HEK293 (cell line): ENCODE measurements at regions not wholly inside any gene's neighbourhood (a gene's known extent, or its start where the extent isn't known, plus 50 kb on each side); places are given as distances from the start of the nearest gene placed in this dataset.

Experiments
- CTCF ChIP-seq: fragments of 450-650 bp; formaldehyde crosslinking; IDR thresholded peaks from 2 replicates; pipeline ENCODE4 v1.5.1; 2016; ENCODE audit warnings: missing biosample characterization, missing genetic modification characterization
- HIC1 ChIP-seq: fragments of 450-650 bp; formaldehyde crosslinking; IDR thresholded peaks from 2 replicates; pipeline ENCODE4 v1.5.1; 2016; ENCODE audit warnings: missing biosample characterization, missing genetic modification characterization
- REPIN1 ChIP-seq: fragments of 450-650 bp; formaldehyde crosslinking; IDR thresholded peaks from 2 replicates; pipeline ENCODE4 v1.5.1; 2017; ENCODE audit warnings: missing biosample characterization, missing genetic modification characterization, low read depth
- YY1 ChIP-seq: fragments of 450-650 bp; formaldehyde crosslinking; IDR thresholded peaks from 2 replicates; pipeline ENCODE4 v1.5.1; 2018; ENCODE audit warnings: missing biosample characterization, missing genetic modification characterization
- ZNF274 ChIP-seq, 2 experiments: fragments of 200-500 bp in 1 of 2; fragments of 450-650 bp in 1 of 2; sonication (Bioruptor generic) in 1 of 2; formaldehyde crosslinking in 1 of 2; IDR thresholded peaks; 2 replicates each; pipeline versions ENCODE4 v1.5.1 to v1.6.1; 2014 to 2016; ENCODE audit warnings: borderline replicate concordance in 1 of 2, inconsistent platforms in 1 of 2, low read length in 1 of 2, missing biosample characterization in 1 of 2, missing genetic modification characterization in 1 of 2
- ZNF423 ChIP-seq: fragments of 450-650 bp; formaldehyde crosslinking; IDR thresholded peaks from 2 replicates; pipeline ENCODE4 v1.5.1; 2016; ENCODE audit warnings: missing biosample characterization, missing genetic modification characterization
- ZNF48 ChIP-seq: fragments of 450-650 bp; formaldehyde crosslinking; IDR thresholded peaks from 2 replicates; pipeline ENCODE4 v1.5.1; 2016; ENCODE audit warnings: missing biosample characterization, missing genetic modification characterization
- ZNF660 ChIP-seq: fragments of 450-650 bp; IDR thresholded peaks from 2 replicates; pipeline ENCODE4 v1.5.1; 2018; ENCODE audit warnings: missing biosample characterization, mild to moderate bottlenecking, missing genetic modification characterization
- ZSCAN4 ChIP-seq: fragments of 450-650 bp; formaldehyde crosslinking; IDR thresholded peaks from 2 replicates; pipeline ENCODE4 v1.5.1; 2017; ENCODE audit warnings: missing biosample characterization, missing genetic modification characterization
- ZXDB ChIP-seq: fragments of 450-650 bp; formaldehyde crosslinking; IDR thresholded peaks from 2 replicates; pipeline ENCODE4 v1.5.1; 2016; ENCODE audit warnings: missing biosample characterization, missing genetic modification characterization

- TF ChIP-seq ZNF48 (tag by site-specific recombination) (no peak), ZNF423 (tag by site-specific recombination) (no peak), CTCF (tag by site-specific recombination) (no peak), ZXDB (tag by site-specific recombination) (no peak), ZSCAN4 (tag by site-specific recombination) (no peak), ZNF274 (IDR thresholded peaks at IDR 0.05; ENCODE audit: low read length) (no peak), ZNF274 (tag by site-specific recombination; IDR thresholded peaks at IDR 0.05; ENCODE audit: borderline replicate concordance) (no peak), REPIN1 (tag by site-specific recombination) (no peak), HIC1 (tag by site-specific recombination) (no peak), YY1 (tag by site-specific recombination) (no peak), ZNF660 (no peak)
These were observed 286.0 kb downstream of the EDEM1 start for GRCh38 chr3:5473471-5473870.
